Prostate gland (tissue), 2 donors: ENCODE measurements at regions not wholly inside any gene's neighbourhood (a gene's known extent, or its start where the extent isn't known, plus 50 kb on each side); places are given as distances from the start of the nearest gene placed in this dataset.

Experiments used
- DNase-seq: peaks from one replicate; pipeline ENCODE4 v3.0.0-alpha.2; 2019; ENCODE audit warnings: low spot score
- H3K27ac ChIP-seq, 2 donors: fragments of 200-600 bp; sonication (generic); 2 replicates each; pipeline ENCODE4 v1.5.1; 2017 to 2019
- H3K27me3 ChIP-seq: fragments of 200-600 bp; sonication (generic); replicated peaks from 2 replicates; pipeline ENCODE4 v1.5.1; 2019; ENCODE audit not compliant: insufficient read depth
- H3K36me3 ChIP-seq, 2 donors: fragments of 200-600 bp; sonication (generic); 1 replicate in 1 of 2; 2 replicates in 1 of 2; pipeline versions ENCODE4 v1.5.1 to v1.8.1; 2017 to 2019
- H3K4me1 ChIP-seq: fragments of 200-600 bp; sonication (generic); replicated peaks from 2 replicates; pipeline ENCODE4 v1.5.1; 2019
- H3K4me3 ChIP-seq, 2 donors: fragments of 200-600 bp; sonication (generic); 2 replicates each; pipeline ENCODE4 v1.5.1; 2017 to 2019
- H3K9me3 ChIP-seq: fragments of 200-600 bp; sonication (generic); 2 replicates; pipeline ENCODE4 v1.5.1; 2017
- CTCF ChIP-seq, 4 experiments: fragments of 200-600 bp in 2 of 4; fragments of 450-650 bp in 2 of 4; sonication (generic) in 2 of 4; IDR thresholded peaks; 1 replicate in 3 of 4; 2 replicates in 1 of 4; pipeline ENCODE4 v1.5.1; 2016 to 2019; ENCODE audit warnings: antibody characterized with exemption in 4 of 4, mild to moderate bottlenecking in 2 of 4, moderate library complexity in 2 of 4
- POLR2A ChIP-seq: fragments of 450-650 bp; IDR thresholded peaks from one replicate; pipeline ENCODE4 v1.6.1; 2016; ENCODE audit warnings: antibody characterized with exemption, mild to moderate bottlenecking
- POLR2AphosphoS5 ChIP-seq: sonication (generic); formaldehyde crosslinking; IDR thresholded peaks from one replicate; pipeline ENCODE4 v1.6.1; 2017; ENCODE audit warnings: antibody characterized with exemption
- whole genome bisulfite sequencing: methylation state at CpG from one replicate; pipeline ENCODE4 v1.1.5; 2018; 5-methylcytosine and 5-hydroxymethylcytosine counted together
- intact Hi-C: fragments of 100-400 bp; cut with DNase I; formaldehyde crosslinking; loops from one replicate; pipeline ENCODE4 v1.14.2; 2022

- WGBS: 83% methylated on average over 2 of the region's 2 CpGs
- Histone ChIP-seq H3K4me3 (no peak overlapping the region), H3K36me3 (no peaks in the 10 kb centered on the region), H3K27ac (no peak overlapping the region), H3K4me1 (no peaks in the 10 kb centered on the region), H3K27me3 (no peaks in the 10 kb centered on the region), H3K9me3 (no peaks in the 10 kb centered on the region)
- intact Hi-C loops: no loop called here
- TF ChIP-seq CTCF (IDR thresholded peaks at IDR 0.05): no peak
- no peak for TF ChIP-seq POLR2A
- TF ChIP-seq POLR2AphosphoS5: no peak
- DNase-seq: no peak
Measured at GRCh38 chr13:31957772-31958171, 73.8 kb upstream of the FRY start.

- 85% methylated on average over 3 of the region's 3 CpGs for WGBS
- intact Hi-C loops: no loop called here
- TF ChIP-seq POLR2AphosphoS5 (no peak), POLR2A (no peak), CTCF (IDR thresholded peaks at IDR 0.05) (no peak)
- Histone ChIP-seq H3K9me3 (no peaks in the 10 kb centered on the region), H3K27me3 (no peaks in the 10 kb centered on the region), H3K4me1 (no peaks in the 10 kb centered on the region), H3K36me3 (no peaks in the 10 kb centered on the region), H3K4me3 (no peak overlapping the region), H3K27ac (no peak overlapping the region)
- DNase-seq: no peak
Measured at GRCh38 chr13:31962731-31963370, 68.7 kb upstream of the FRY start.

- H3K4me3 ChIP-seq: no peak overlapping the region
- no peak overlapping the region for H3K27ac ChIP-seq
- no peaks in the 10 kb centered on the region for H3K4me1 ChIP-seq
- 93% methylated on average over 1 of the region's 1 CpG for WGBS
- H3K36me3 ChIP-seq: no peaks in the 10 kb centered on the region
- H3K27me3 ChIP-seq: no peaks in the 10 kb centered on the region
- no peaks in the 10 kb centered on the region for H3K9me3 ChIP-seq
- no peak for TF ChIP-seq POLR2AphosphoS5
- TF ChIP-seq CTCF (IDR thresholded peaks at IDR 0.05): no peak
- no peak for TF ChIP-seq POLR2A
- intact Hi-C loops: no loop called here
- DNase-seq: no peak
Measured at GRCh38 chr13:31963631-31964030, 67.9 kb upstream of the FRY start.

GRCh38 chr13:31964168-31964567 is 67.4 kb upstream of the FRY start:
- no peak for DNase-seq
- TF ChIP-seq CTCF (IDR thresholded peaks at IDR 0.05) (no peak), POLR2AphosphoS5 (no peak), POLR2A (no peak)
- no peaks in the 10 kb centered on the region for H3K27me3 ChIP-seq
- no peaks in the 10 kb centered on the region for H3K4me1 ChIP-seq
- 56% methylated on average over 2 of the region's 2 CpGs for WGBS
- intact Hi-C loops: no loop called here
- H3K27ac ChIP-seq: no peak overlapping the region
- no peaks in the 10 kb centered on the region for H3K9me3 ChIP-seq
- H3K4me3 ChIP-seq: no peak overlapping the region
- no peaks in the 10 kb centered on the region for H3K36me3 ChIP-seq

GRCh38 chr13:31965361-31966066 is 66.1 kb upstream of the FRY start:
- Histone ChIP-seq H3K36me3 (no peaks in the 10 kb centered on the region), H3K4me1 (no peaks in the 10 kb centered on the region), H3K27ac (no peak overlapping the region), H3K4me3 (no peak overlapping the region), H3K27me3 (no peaks in the 10 kb centered on the region), H3K9me3 (no peaks in the 10 kb centered on the region)
- 13% methylated on average over 3 of the region's 3 CpGs for WGBS
- TF ChIP-seq CTCF (IDR thresholded peaks at IDR 0.05): no peak
- no peak for TF ChIP-seq POLR2A
- TF ChIP-seq POLR2AphosphoS5: no peak
- DNase-seq: no peak
- intact Hi-C loops: no loop called here
